Ascending aorta (tissue), 2 donors: ENCODE measurements at regions not wholly inside any gene's neighbourhood (a gene's known extent, or its start where the extent isn't known, plus 50 kb on each side); places are given as distances from the start of the nearest gene placed in this dataset.

Source experiments
- DNase-seq, 2 donors: peaks; one replicate each; pipeline ENCODE4 v3.0.0-alpha.2; 2019; ENCODE audit warnings: low spot score in 2 of 2
- H3K27ac ChIP-seq, 2 donors: fragments of 200-600 bp; sonication (generic); one replicate each; pipeline ENCODE4 v1.5.1; 2016 to 2017; ENCODE audit warnings: mild to moderate bottlenecking in 1 of 2
- H3K27me3 ChIP-seq: fragments of 200-600 bp; sonication (generic); one replicate; pipeline ENCODE4 v1.5.1; 2017
- H3K36me3 ChIP-seq, 2 donors: fragments of 200-600 bp; sonication (generic); one replicate each; pipeline ENCODE4 v1.5.1; 2016
- H3K4me1 ChIP-seq, 2 donors: fragments of 200-600 bp; sonication (generic); one replicate each; pipeline ENCODE4 v1.5.1; 2016 to 2017; ENCODE audit warnings: mild to moderate bottlenecking in 1 of 2
- H3K4me3 ChIP-seq, 2 donors: fragments of 200-600 bp; sonication (generic); one replicate each; pipeline ENCODE4 v1.5.1; 2016 to 2017; ENCODE audit warnings: mild to moderate bottlenecking in 1 of 2
- H3K9me3 ChIP-seq, 2 donors: fragments of 200-600 bp; sonication (generic); one replicate each; pipeline ENCODE4 v1.5.1; 2016
- CTCF ChIP-seq, 3 experiments: fragments of 200-600 bp in 2 of 3; fragments of 450-650 bp in 1 of 3; sonication (generic) in 2 of 3; IDR thresholded peaks; one replicate each; pipeline ENCODE4 v1.5.1; 2016 to 2019; ENCODE audit warnings: antibody characterized with exemption in 3 of 3, mild to moderate bottlenecking in 1 of 3, moderate library complexity in 1 of 3
- intact Hi-C: fragments of 100-400 bp; cut with DNase I; formaldehyde crosslinking; loops from one replicate; pipeline ENCODE4 v1.15.1; 2023

GRCh38 chr4:157550028-157550427 lies 329.5 kb downstream of the GRIA2 start:
- Histone ChIP-seq H3K27me3 (no peaks in the 10 kb centered on the region), H3K4me1 (no peaks in the 10 kb centered on the region), H3K9me3 (no peaks in the 10 kb centered on the region), H3K36me3 (no peaks in the 10 kb centered on the region), H3K4me3 (no peak overlapping the region), H3K27ac (no peak overlapping the region)
- no peak for TF ChIP-seq CTCF (IDR thresholded peaks at IDR 0.05)
- intact Hi-C loops = no loop called here
- DNase-seq = no peak

GRCh38 chr4:157527954-157528353 lies 307.4 kb downstream of the GRIA2 start:
- no peaks in the 10 kb centered on the region for H3K36me3 ChIP-seq

GRCh38 chr4:157521906-157522305 lies 301.4 kb downstream of the GRIA2 start:
- H3K36me3 ChIP-seq = no peaks in the 10 kb centered on the region
- no peaks in the 10 kb centered on the region for H3K9me3 ChIP-seq
- no peak for DNase-seq
- no peak overlapping the region for H3K27ac ChIP-seq
- TF ChIP-seq CTCF (IDR thresholded peaks at IDR 0.05) = no peak
- H3K4me3 ChIP-seq = no peak overlapping the region
- no peaks in the 10 kb centered on the region for H3K4me1 ChIP-seq
- intact Hi-C loops = no loop called here
- no peaks in the 10 kb centered on the region for H3K27me3 ChIP-seq

More at GRCh38 chr4:157527954-157528353, 307.4 kb downstream of the GRIA2 start:
- H3K4me1 ChIP-seq = no peaks in the 10 kb centered on the region
- TF ChIP-seq CTCF (IDR thresholded peaks at IDR 0.05) = no peak
- H3K27ac ChIP-seq = no peak overlapping the region
- peaks cover 7 to 22% of the 10 kb centered on the region in 2 donors for H3K9me3 ChIP-seq
- H3K27me3 ChIP-seq = no peaks in the 10 kb centered on the region
- no peak for DNase-seq
- intact Hi-C loops = no loop called here
- no peak overlapping the region for H3K4me3 ChIP-seq

GRCh38 chr4:157514711-157515110 lies 294.2 kb downstream of the GRIA2 start:
- intact Hi-C loops = no loop called here
- Histone ChIP-seq H3K4me3 (no peak overlapping the region), H3K27me3 (no peaks in the 10 kb centered on the region), H3K4me1 (no peaks in the 10 kb centered on the region), H3K9me3 (no peaks in the 10 kb centered on the region), H3K27ac (no peak overlapping the region), H3K36me3 (no peaks in the 10 kb centered on the region)
- no peak for TF ChIP-seq CTCF (IDR thresholded peaks at IDR 0.05)
- DNase-seq = no peak

GRCh38 chr4:157509341-157509740 lies 288.8 kb downstream of the GRIA2 start:
- no peaks in the 10 kb centered on the region for H3K36me3 ChIP-seq
- H3K27ac ChIP-seq = no peak overlapping the region
- no peak for DNase-seq
- H3K4me3 ChIP-seq = no peak overlapping the region
- H3K9me3 ChIP-seq = no peaks in the 10 kb centered on the region
- intact Hi-C loops = no loop called here
- H3K27me3 ChIP-seq = no peaks in the 10 kb centered on the region
- TF ChIP-seq CTCF (IDR thresholded peaks at IDR 0.05) = no peak
- no peaks in the 10 kb centered on the region for H3K4me1 ChIP-seq

- Histone ChIP-seq H3K36me3 (no peaks in the 10 kb centered on the region), H3K4me3 (no peak overlapping the region), H3K9me3 (no peaks in the 10 kb centered on the region), H3K4me1 (no peaks in the 10 kb centered on the region), H3K27me3 (no peaks in the 10 kb centered on the region), H3K27ac (no peak overlapping the region)
- intact Hi-C loops = no loop called here
- TF ChIP-seq CTCF (IDR thresholded peaks at IDR 0.05) = no peak
- no peak for DNase-seq
Observed at GRCh38 chr4:157502656-157503055, 282.1 kb downstream of the GRIA2 start.
